ENCODE measurements at regions not wholly inside any gene's neighbourhood (a gene's known extent, or its start where the extent isn't known, plus 50 kb on each side); places are given as distances from the start of the nearest gene placed in this dataset.
"Not testable (repeated sequence)": the region's sequence is repeated elsewhere in the genome, so short reads cannot be mapped to it uniquely, and the experiment has no call there.

GRCh38 chr15:77877869-77878577, 199.5 kb downstream of the TBC1D2B start:
- Histone ChIP-seq H3K4me1 (ENCODE audit: low read length) (no peaks in the 10 kb centered on the region), H2AFZ (ENCODE audit: low read length) (no peak overlapping the region), H3K36me3 (ENCODE audit: insufficient read depth, low read length) (no peaks in the 10 kb centered on the region), H3K4me2 (ENCODE audit: low read depth, low read length, poor library complexity, severe bottlenecking) (no peak overlapping the region), H3K4me3 (ENCODE audit: low read length) (no peak overlapping the region), H3K27ac (ENCODE audit: low read length) (no peak overlapping the region), H3K9me3 (ENCODE audit: low read length) (no peaks in the 10 kb centered on the region), H4K20me1 (ENCODE audit: insufficient read depth, low read depth, low read length) (no peaks in the 10 kb centered on the region), H3K79me2 (ENCODE audit: low read length) (no peaks in the 10 kb centered on the region), H3K9me2 (replicated peaks; ENCODE audit: insufficient read depth, low read length) (no peaks in the 10 kb centered on the region), H3K27me3 (ENCODE audit: low read length) (no peaks in the 10 kb centered on the region), H3K9ac (ENCODE audit: low read length) (no peak overlapping the region)
- DNase-seq: no peak

- not testable (repeated sequence) for H4K20me1 ChIP-seq (ENCODE audit: insufficient read depth, low read depth, low read length); H3K27ac ChIP-seq (ENCODE audit: low read length); H3K9me3 ChIP-seq (ENCODE audit: low read length); H3K4me1 ChIP-seq (ENCODE audit: low read length); DNase-seq; H3K4me2 ChIP-seq (ENCODE audit: low read depth, low read length, poor library complexity, severe bottlenecking); H2AFZ ChIP-seq (ENCODE audit: low read length); H3K79me2 ChIP-seq (ENCODE audit: low read length); H3K27me3 ChIP-seq (ENCODE audit: low read length); H3K4me3 ChIP-seq (ENCODE audit: low read length); H3K9me2 ChIP-seq (replicated peaks; ENCODE audit: insufficient read depth, low read length); H3K36me3 ChIP-seq (ENCODE audit: insufficient read depth, low read length); H3K9ac ChIP-seq (ENCODE audit: low read length)
Measured at GRCh38 chr15:77876107-77876820, 201.2 kb downstream of the TBC1D2B start.

GRCh38 chr15:77875066-77875721, 202.3 kb downstream of the TBC1D2B start:
- H3K4me1 ChIP-seq (ENCODE audit: low read length); H3K9ac ChIP-seq (ENCODE audit: low read length): not testable (repeated sequence)

GRCh38 chr15:77874063-77874462, 203.4 kb downstream of the TBC1D2B start:
- Histone ChIP-seq H3K27ac (ENCODE audit: low read length) (no peak overlapping the region), H3K36me3 (ENCODE audit: insufficient read depth, low read length) (no peaks in the 10 kb centered on the region), H3K9ac (ENCODE audit: low read length) (no peak overlapping the region), H3K79me2 (ENCODE audit: low read length) (no peaks in the 10 kb centered on the region), H3K4me1 (ENCODE audit: low read length) (peaks cover under 1% of the 10 kb centered on the region; the same call in 1 of the 2 replicates), H4K20me1 (ENCODE audit: insufficient read depth, low read depth, low read length) (no peaks in the 10 kb centered on the region), H3K4me3 (ENCODE audit: low read length) (no peak overlapping the region), H3K9me3 (ENCODE audit: low read length) (no peaks in the 10 kb centered on the region), H3K9me2 (replicated peaks; ENCODE audit: insufficient read depth, low read length) (no peaks in the 10 kb centered on the region), H3K27me3 (ENCODE audit: low read length) (no peaks in the 10 kb centered on the region), H3K4me2 (ENCODE audit: low read depth, low read length, poor library complexity, severe bottlenecking) (no peak overlapping the region), H2AFZ (ENCODE audit: low read length) (no peak overlapping the region)
- DNase-seq: no peak

More at GRCh38 chr15:77875066-77875721, 202.3 kb downstream of the TBC1D2B start:
- not testable (repeated sequence) for H4K20me1 ChIP-seq (ENCODE audit: insufficient read depth, low read depth, low read length); H3K9me2 ChIP-seq (replicated peaks; ENCODE audit: insufficient read depth, low read length); H3K4me3 ChIP-seq (ENCODE audit: low read length); H2AFZ ChIP-seq (ENCODE audit: low read length); H3K9me3 ChIP-seq (ENCODE audit: low read length); H3K79me2 ChIP-seq (ENCODE audit: low read length); H3K36me3 ChIP-seq (ENCODE audit: insufficient read depth, low read length); H3K4me2 ChIP-seq (ENCODE audit: low read depth, low read length, poor library complexity, severe bottlenecking); H3K27ac ChIP-seq (ENCODE audit: low read length); H3K27me3 ChIP-seq (ENCODE audit: low read length)
- peak; percentile 86 for DNase-seq

GRCh38 chr15:77872521-77873425, 204.7 kb downstream of the TBC1D2B start:
- not testable (repeated sequence) for H3K4me3 ChIP-seq (ENCODE audit: low read length); H3K9ac ChIP-seq (ENCODE audit: low read length); H4K20me1 ChIP-seq (ENCODE audit: insufficient read depth, low read depth, low read length); H3K36me3 ChIP-seq (ENCODE audit: insufficient read depth, low read length); H2AFZ ChIP-seq (ENCODE audit: low read length); H3K79me2 ChIP-seq (ENCODE audit: low read length); H3K4me2 ChIP-seq (ENCODE audit: low read depth, low read length, poor library complexity, severe bottlenecking); H3K4me1 ChIP-seq (ENCODE audit: low read length); DNase-seq; H3K27me3 ChIP-seq (ENCODE audit: low read length); H3K9me3 ChIP-seq (ENCODE audit: low read length); H3K27ac ChIP-seq (ENCODE audit: low read length); H3K9me2 ChIP-seq (replicated peaks; ENCODE audit: insufficient read depth, low read length)

- DNase-seq: peak; percentile 56
- Histone ChIP-seq H3K4me2 (ENCODE audit: low read depth, low read length, poor library complexity, severe bottlenecking) (no peak overlapping the region), H3K36me3 (ENCODE audit: insufficient read depth, low read length) (no peaks in the 10 kb centered on the region), H3K27ac (ENCODE audit: low read length) (no peak overlapping the region), H3K27me3 (ENCODE audit: low read length) (no peaks in the 10 kb centered on the region), H3K9ac (ENCODE audit: low read length) (no peak overlapping the region), H3K4me3 (ENCODE audit: low read length) (no peak overlapping the region), H3K79me2 (ENCODE audit: low read length) (no peaks in the 10 kb centered on the region), H3K9me2 (replicated peaks; ENCODE audit: insufficient read depth, low read length) (no peaks in the 10 kb centered on the region), H3K4me1 (ENCODE audit: low read length) (peaks cover 4% of the 10 kb centered on the region; the same call in 1 of the 2 replicates), H3K9me3 (ENCODE audit: low read length) (no peaks in the 10 kb centered on the region), H2AFZ (ENCODE audit: low read length) (no peak overlapping the region), H4K20me1 (ENCODE audit: insufficient read depth, low read depth, low read length) (no peaks in the 10 kb centered on the region)
Measured at GRCh38 chr15:77871852-77872371, 205.6 kb downstream of the TBC1D2B start.

- Histone ChIP-seq H3K27me3 (ENCODE audit: low read length) (no peaks in the 10 kb centered on the region), H2AFZ (ENCODE audit: low read length) (no peak overlapping the region), H3K36me3 (ENCODE audit: insufficient read depth, low read length) (no peaks in the 10 kb centered on the region), H3K4me1 (ENCODE audit: low read length) (peaks cover 4% of the 10 kb centered on the region; the same call in 1 of the 2 replicates), H3K79me2 (ENCODE audit: low read length) (no peaks in the 10 kb centered on the region), H3K9me3 (ENCODE audit: low read length) (no peaks in the 10 kb centered on the region), H3K4me2 (ENCODE audit: low read depth, low read length, poor library complexity, severe bottlenecking) (no peak overlapping the region), H3K27ac (ENCODE audit: low read length) (no peak overlapping the region), H3K9me2 (replicated peaks; ENCODE audit: insufficient read depth, low read length) (no peaks in the 10 kb centered on the region), H3K4me3 (ENCODE audit: low read length) (no peak overlapping the region), H3K9ac (ENCODE audit: low read length) (no peak overlapping the region), H4K20me1 (ENCODE audit: insufficient read depth, low read depth, low read length) (no peaks in the 10 kb centered on the region)
- peak; percentile 83 for DNase-seq
Measured at GRCh38 chr15:77870195-77871065, 207.1 kb downstream of the TBC1D2B start.

Measured in Karpas-422 (cell line).